Thoracic aorta (tissue), 2 donors: ENCODE measurements at regions not wholly inside any gene's neighbourhood (a gene's known extent, or its start where the extent isn't known, plus 50 kb on each side); places are given as distances from the start of the nearest gene placed in this dataset.

Source experiments
- ATAC-seq: fragments of 150-250 bp; one replicate; pipeline ENCODE4 v1.8.0; 2017; ENCODE audit warnings: low read depth; ENCODE audit not compliant: insufficient number of reproducible peaks, low FRiP score
- DNase-seq: peaks from one replicate; pipeline ENCODE4 v3.0.0-alpha.2; 2020; ENCODE audit warnings: low spot score
- H3K27ac ChIP-seq, 2 donors: fragments of 200-600 bp; sonication (generic); 1 replicate in 1 of 2; 2 replicates in 1 of 2; pipeline ENCODE4 v1.5.1; 2016; ENCODE audit warnings: mild to moderate bottlenecking in 2 of 2, moderate library complexity in 2 of 2
- H3K27me3 ChIP-seq: fragments of 200-600 bp; sonication (generic); replicated peaks from 2 replicates; pipeline ENCODE4 v1.6.0; 2016; ENCODE audit warnings: mild to moderate bottlenecking; ENCODE audit not compliant: insufficient read depth
- H3K36me3 ChIP-seq: fragments of 200-600 bp; sonication (generic); one replicate; pipeline ENCODE4 v1.5.1; 2016
- H3K4me1 ChIP-seq, 2 donors: fragments of 200-600 bp; sonication (generic); 1 replicate in 1 of 2; 2 replicates in 1 of 2; pipeline versions ENCODE4 v1.5.1 to v1.6.0; 2016; ENCODE audit warnings: low read depth in 2 of 2, mild to moderate bottlenecking in 1 of 2; ENCODE audit not compliant: control insufficient read depth in 1 of 2
- H3K4me3 ChIP-seq: fragments of 200-600 bp; sonication (generic); 2 replicates; pipeline ENCODE4 v1.5.1; 2016; ENCODE audit warnings: mild to moderate bottlenecking
- H3K9me3 ChIP-seq: fragments of 200-600 bp; sonication (generic); 2 replicates; pipeline ENCODE4 v1.5.1; 2016
- CTCF ChIP-seq: fragments of 200-600 bp; sonication (generic); IDR thresholded peaks from one replicate; pipeline ENCODE4 v1.5.1; 2019; ENCODE audit warnings: antibody characterized with exemption

DNA sequence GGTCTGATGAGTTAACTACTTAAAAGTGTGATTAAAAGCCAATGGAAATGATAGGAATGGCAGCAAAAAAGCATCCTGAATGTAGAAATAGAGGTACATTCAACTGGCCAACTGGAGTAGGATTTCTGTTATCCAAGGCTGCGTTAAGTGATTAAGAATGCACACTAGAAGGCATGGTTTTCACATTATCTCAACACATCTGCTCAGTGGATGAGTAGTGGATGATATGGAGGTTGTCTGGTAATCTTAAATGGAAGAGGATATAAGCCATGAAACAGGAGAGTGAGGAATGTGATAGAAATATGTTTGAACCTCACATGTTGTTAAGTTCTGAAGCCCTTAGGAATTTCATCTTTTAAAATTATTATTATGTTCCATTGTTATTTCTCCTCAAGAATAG, 839.9 kb downstream of the USP25 start:
- Histone ChIP-seq H3K27me3 (no peaks in the 10 kb centered on the region), H3K27ac (no peak overlapping the region), H3K4me1 (peaks cover 0 to 24% of the 10 kb centered on the region in 2 donors), H3K4me3 (no peak overlapping the region), H3K9me3 (no peaks in the 10 kb centered on the region), H3K36me3 (no peaks in the 10 kb centered on the region)
- no peak for ATAC-seq
- no peak for DNase-seq
- TF ChIP-seq CTCF = no peak

GRCh38 chr21:16570171-16570570, 840.4 kb downstream of the USP25 start:
- Histone ChIP-seq H3K27ac (no peak overlapping the region), H3K4me3 (peak overlapping the region; percentile 18), H3K4me1 (peaks cover 0 to 24% of the 10 kb centered on the region in 2 donors), H3K27me3 (no peaks in the 10 kb centered on the region), H3K36me3 (no peaks in the 10 kb centered on the region), H3K9me3 (no peaks in the 10 kb centered on the region)
- DNase-seq = no peak
- no peak for ATAC-seq
- no peak for TF ChIP-seq CTCF

GRCh38 chr21:16570856-16571255, 841.1 kb downstream of the USP25 start:
- Histone ChIP-seq H3K27ac (no peak overlapping the region), H3K9me3 (no peaks in the 10 kb centered on the region), H3K4me1 (peaks cover 0 to 24% of the 10 kb centered on the region in 2 donors), H3K36me3 (no peaks in the 10 kb centered on the region), H3K27me3 (no peaks in the 10 kb centered on the region), H3K4me3 (peak overlapping the region; percentile 18)
- no peak for ATAC-seq
- TF ChIP-seq CTCF = no peak
- no peak for DNase-seq

DNA sequence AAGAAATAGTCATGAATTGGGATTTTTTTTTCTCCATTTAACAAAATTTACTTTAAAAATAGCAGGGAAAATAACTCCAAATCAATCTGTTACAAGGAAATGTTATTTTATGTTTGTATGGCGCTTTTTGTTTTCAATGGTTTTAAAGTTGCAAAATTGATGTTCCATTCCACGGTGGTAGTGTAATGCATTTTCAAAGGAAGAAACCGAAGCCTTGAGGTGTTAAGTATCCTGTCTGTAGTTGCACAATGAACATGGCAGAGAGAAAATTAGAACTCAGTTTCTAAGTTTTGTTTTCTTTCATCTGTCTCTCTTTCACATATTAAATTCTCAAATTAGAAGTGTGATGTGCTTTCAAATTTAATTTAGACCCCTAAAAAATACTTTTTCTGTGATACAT, 841.8 kb downstream of the USP25 start:
- TF ChIP-seq CTCF = no peak
- Histone ChIP-seq H3K9me3 (no peaks in the 10 kb centered on the region), H3K4me3 (no peak overlapping the region), H3K27me3 (no peaks in the 10 kb centered on the region), H3K36me3 (no peaks in the 10 kb centered on the region), H3K27ac (no peak overlapping the region), H3K4me1 (peaks cover 0 to 24% of the 10 kb centered on the region in 2 donors)
- ATAC-seq (no peak), DNase-seq (no peak)

GRCh38 chr21:16572032-16572431, 842.2 kb downstream of the USP25 start:
- Histone ChIP-seq H3K27me3 (no peaks in the 10 kb centered on the region), H3K9me3 (no peaks in the 10 kb centered on the region), H3K27ac (no peak overlapping the region), H3K4me1 (peaks cover 0 to 24% of the 10 kb centered on the region in 2 donors), H3K36me3 (no peaks in the 10 kb centered on the region), H3K4me3 (no peak overlapping the region)
- ATAC-seq (no peak), DNase-seq (no peak)
- no peak for TF ChIP-seq CTCF
